ENCODE measurements at regions not wholly inside any gene's neighbourhood (a gene's known extent, or its start where the extent isn't known, plus 50 kb on each side); places are given as distances from the start of the nearest gene placed in this dataset.

DNA sequence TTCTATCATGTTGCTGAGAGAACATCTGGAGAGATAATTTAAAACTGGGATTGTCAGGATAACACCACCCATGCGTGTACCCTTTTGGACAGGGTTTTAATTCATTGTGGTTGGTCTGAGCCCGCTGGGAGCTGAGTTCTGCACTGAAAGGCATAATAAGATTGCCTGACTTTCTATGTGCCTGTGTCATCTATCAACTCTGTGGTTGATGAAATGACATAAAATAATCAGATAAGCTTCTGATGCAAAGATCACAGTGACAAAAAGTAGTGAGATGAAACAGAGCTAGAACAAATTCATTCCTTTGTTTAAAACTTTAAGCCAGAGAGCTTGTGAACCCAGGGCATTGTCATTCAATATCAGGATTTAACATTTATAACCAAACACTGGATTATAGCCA is 98.7 kb downstream of the BBS10 start:
- DNase-seq (ENCODE audit: low read depth) = no peak
- in situ Hi-C loops (cut with HindIII; ENCODE audit: low sequenced_read_pairs) = no loop called here
- TF ChIP-seq, protein P1, sequence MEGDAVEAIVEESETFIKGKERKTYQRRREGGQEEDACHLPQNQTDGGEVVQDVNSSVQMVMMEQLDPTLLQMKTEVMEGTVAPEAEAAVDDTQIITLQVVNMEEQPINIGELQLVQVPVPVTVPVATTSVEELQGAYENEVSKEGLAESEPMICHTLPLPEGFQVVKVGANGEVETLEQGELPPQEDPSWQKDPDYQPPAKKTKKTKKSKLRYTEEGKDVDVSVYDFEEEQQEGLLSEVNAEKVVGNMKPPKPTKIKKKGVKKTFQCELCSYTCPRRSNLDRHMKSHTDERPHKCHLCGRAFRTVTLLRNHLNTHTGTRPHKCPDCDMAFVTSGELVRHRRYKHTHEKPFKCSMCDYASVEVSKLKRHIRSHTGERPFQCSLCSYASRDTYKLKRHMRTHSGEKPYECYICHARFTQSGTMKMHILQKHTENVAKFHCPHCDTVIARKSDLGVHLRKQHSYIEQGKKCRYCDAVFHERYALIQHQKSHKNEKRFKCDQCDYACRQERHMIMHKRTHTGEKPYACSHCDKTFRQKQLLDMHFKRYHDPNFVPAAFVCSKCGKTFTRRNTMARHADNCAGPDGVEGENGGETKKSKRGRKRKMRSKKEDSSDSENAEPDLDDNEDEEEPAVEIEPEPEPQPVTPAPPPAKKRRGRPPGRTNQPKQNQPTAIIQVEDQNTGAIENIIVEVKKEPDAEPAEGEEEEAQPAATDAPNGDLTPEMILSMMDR (IDR thresholded peaks at IDR 0.05; ENCODE audit: low read depth, low read length, missing control alignments) = no peak
- H3K4me3 ChIP-seq (ENCODE audit: low read depth, low read length) = no peak overlapping the region

DNA sequence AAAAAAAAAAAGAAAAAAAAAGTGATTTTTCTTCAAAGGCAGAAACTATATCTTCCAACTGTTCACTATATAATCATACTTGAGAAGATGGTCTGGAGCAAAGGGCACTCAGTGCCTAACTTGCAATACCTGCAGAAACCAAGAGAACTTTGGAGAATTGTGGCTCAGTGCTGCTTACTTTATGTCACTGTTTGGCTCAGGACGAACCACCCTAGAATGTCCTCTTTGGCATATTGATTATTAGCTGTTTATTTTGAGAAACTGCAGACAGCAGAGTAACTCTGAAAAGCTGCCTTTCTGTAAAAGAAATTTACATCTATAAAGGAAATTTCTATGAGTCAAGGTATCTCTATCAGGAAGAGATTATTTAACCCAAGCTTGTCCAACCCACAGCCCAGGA is 100.2 kb downstream of the BBS10 start:
- no peak overlapping the region for H3K4me3 ChIP-seq (ENCODE audit: low read depth, low read length)
- DNase-seq (ENCODE audit: low read depth) = no peak
- in situ Hi-C loops (cut with HindIII; ENCODE audit: low sequenced_read_pairs) = no loop called here
- TF ChIP-seq, protein P1 (IDR thresholded peaks at IDR 0.05; ENCODE audit: low read depth, low read length, missing control alignments) = no peak

DNA sequence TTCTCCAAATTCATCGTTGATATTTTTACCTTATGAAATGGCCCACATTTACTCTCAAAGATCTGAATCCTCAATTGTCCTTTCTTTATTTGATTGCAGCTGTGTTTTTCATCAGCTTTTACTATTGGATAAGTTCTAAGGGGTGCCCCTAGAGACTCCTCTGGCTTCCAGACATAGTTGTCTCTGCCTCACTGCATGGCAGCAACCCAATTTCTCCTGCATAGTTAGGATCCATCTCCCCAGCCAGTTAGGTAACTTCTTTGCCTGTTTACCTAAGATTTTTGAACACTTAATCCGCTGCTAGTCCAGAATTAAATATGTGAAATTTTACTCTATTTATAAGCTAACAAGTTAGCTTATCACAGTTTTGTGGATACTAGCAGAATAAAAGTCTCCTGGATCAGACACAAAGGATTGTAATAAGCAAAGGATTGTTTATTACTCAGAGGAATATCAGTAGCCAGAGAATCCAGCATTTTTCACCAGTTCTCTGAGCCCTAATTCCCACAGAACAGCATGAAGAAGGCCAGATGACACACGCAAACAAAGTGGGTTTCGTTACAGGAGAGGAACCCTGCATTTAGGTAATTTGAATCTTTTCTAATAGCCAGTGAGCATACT is 101.1 kb downstream of the BBS10 start:
- no peak overlapping the region for H3K4me3 ChIP-seq (ENCODE audit: low read depth, low read length)
- in situ Hi-C loops (cut with HindIII; ENCODE audit: low sequenced_read_pairs) = no loop called here
- TF ChIP-seq, protein P1 (IDR thresholded peaks at IDR 0.05; ENCODE audit: low read depth, low read length, missing control alignments) = no peak
- DNase-seq (ENCODE audit: low read depth) = no peak

DNA sequence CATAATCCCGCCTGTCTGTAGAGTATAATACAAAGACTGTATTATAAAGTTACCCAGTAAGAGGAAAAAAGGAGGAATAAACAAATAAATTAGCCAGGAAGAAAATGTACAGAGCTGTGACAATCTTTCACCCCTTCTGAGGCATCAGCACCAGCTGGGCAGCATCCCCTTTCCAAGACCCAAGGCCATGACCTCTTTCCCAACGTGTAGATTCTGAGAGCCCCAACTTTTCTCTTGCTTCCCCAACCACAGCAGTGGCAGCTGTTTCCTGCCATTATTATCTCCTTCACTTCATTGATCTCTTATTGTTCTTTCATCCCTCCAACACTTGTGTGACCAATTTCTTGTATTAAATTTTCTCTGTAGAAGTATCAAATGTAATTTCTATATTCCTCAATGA is 101.6 kb downstream of the BBS10 start:
- no peak overlapping the region for H3K4me3 ChIP-seq (ENCODE audit: low read depth, low read length)
- in situ Hi-C loops (cut with HindIII; ENCODE audit: low sequenced_read_pairs) = no loop called here
- no peak for DNase-seq (ENCODE audit: low read depth)
- TF ChIP-seq, protein P1 (IDR thresholded peaks at IDR 0.05; ENCODE audit: low read depth, low read length, missing control alignments) = no peak

DNA sequence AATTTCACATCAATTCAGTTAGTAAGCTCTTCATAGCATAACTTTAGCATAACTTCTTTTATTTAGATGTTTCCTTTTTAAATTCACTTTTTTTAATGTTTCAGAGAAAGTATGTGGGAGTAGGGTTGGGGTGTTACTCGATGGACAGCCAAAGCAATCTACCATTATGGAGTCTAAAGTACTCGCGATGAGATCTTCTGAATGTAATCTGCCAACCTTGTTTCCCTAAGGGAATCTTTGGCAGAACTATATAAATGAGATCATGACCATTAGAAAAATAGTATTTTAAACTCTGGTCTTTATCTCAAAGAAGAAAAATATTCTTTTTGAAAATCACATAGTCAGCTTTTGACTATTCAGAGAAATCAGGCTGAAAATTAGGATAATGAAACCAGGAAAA is 103.9 kb downstream of the BBS10 start:
- in situ Hi-C loops (cut with HindIII; ENCODE audit: low sequenced_read_pairs) = no loop called here
- no peak overlapping the region for H3K4me3 ChIP-seq (ENCODE audit: low read depth, low read length)
- TF ChIP-seq, protein P1 (IDR thresholded peaks at IDR 0.05; ENCODE audit: low read depth, low read length, missing control alignments) = no peak
- no peak for DNase-seq (ENCODE audit: low read depth)

DNA sequence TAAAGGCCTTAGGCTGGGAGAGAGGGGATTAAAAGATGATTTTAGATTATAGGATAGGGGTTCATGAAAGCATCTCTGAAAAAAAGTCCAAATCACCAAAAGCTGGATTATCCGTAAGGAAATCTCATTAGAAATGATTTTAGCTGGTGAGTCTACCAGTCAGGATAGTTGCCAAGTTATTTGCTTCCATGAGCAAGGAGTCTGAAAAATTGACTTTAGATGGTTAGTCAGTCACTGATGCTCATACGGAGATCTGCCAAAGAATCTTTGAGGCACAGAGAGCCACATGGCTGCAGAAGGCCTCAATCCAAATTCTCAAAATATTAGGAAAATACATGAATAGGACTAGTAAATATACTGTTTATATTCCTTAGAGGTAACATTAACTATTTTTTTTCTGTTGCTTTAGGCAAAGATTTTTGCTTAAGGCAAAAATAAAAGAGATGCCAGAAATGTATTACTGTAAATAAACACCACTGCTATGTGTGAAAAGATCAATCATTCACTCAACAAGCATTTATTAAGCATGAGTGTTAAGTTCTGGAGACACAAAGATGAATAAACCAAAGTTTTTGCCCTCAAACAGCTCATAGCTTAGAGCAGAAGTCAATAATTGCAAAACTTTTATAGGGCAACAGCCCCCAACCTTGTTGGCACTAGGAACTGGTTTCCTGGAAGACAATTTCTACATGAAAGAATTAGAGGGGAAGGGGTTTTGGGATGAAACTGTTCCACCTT is 105.2 kb downstream of the BBS10 start:
- TF ChIP-seq, protein P1 (IDR thresholded peaks at IDR 0.05; ENCODE audit: low read depth, low read length, missing control alignments) = no peak
- H3K4me3 ChIP-seq (ENCODE audit: low read depth, low read length) = no peak overlapping the region
- in situ Hi-C loops (cut with HindIII; ENCODE audit: low sequenced_read_pairs) = no loop called here
- DNase-seq (ENCODE audit: low read depth) = no peak
